Tibial nerve (tissue), 4 donors: ENCODE measurements at regions not wholly inside any gene's neighbourhood (a gene's known extent, or its start where the extent isn't known, plus 50 kb on each side); places are given as distances from the start of the nearest gene placed in this dataset.
"Not testable (repeated sequence)": the region's sequence is repeated elsewhere in the genome, so short reads cannot be mapped to it uniquely, and the experiment has no call there.

Experiments used
- DNase-seq, 2 donors: peaks; one replicate each; pipeline ENCODE4 v3.0.0-alpha.2; 2019; ENCODE audit warnings: low spot score in 2 of 2
- H3K27ac ChIP-seq, 4 donors: fragments of 200-600 bp; sonication (generic) in 3 of 4; one replicate each; pipeline ENCODE4 v1.5.1; 2017 to 2019; ENCODE audit warnings: mild to moderate bottlenecking in 1 of 4
- H3K27me3 ChIP-seq, 2 donors: fragments of 200-600 bp; sonication (generic) in 1 of 2; one replicate each; pipeline versions ENCODE4 v1.5.1 to v1.6.0; 2017 to 2019
- H3K36me3 ChIP-seq, 3 donors: fragments of 200-600 bp; sonication (generic); one replicate each; pipeline ENCODE4 v1.5.1; 2018 to 2019
- H3K4me1 ChIP-seq, 4 donors: fragments of 200-600 bp; sonication (generic) in 3 of 4; one replicate each; pipeline ENCODE4 v1.5.1; 2017 to 2019
- H3K4me3 ChIP-seq, 4 donors: fragments of 200-600 bp; sonication (generic) in 3 of 4; one replicate each; pipeline ENCODE4 v1.5.1; 2017 to 2019; ENCODE audit warnings: mild to moderate bottlenecking in 1 of 4, moderate library complexity in 1 of 4
- H3K9me3 ChIP-seq, 4 donors: fragments of 200-600 bp; sonication (generic) in 3 of 4; one replicate each; pipeline ENCODE4 v1.5.1; 2017 to 2019
- EP300 ChIP-seq, 2 donors: sonication (generic); formaldehyde crosslinking; IDR thresholded peaks; one replicate each; pipeline ENCODE4 v1.6.1; 2017; ENCODE audit warnings: antibody characterized with exemption in 2 of 2, mild to moderate bottlenecking in 1 of 2
- POLR2A ChIP-seq, 2 donors: fragments of 450-650 bp; IDR thresholded peaks; one replicate each; pipeline ENCODE4 v1.6.1; 2017; ENCODE audit warnings: antibody characterized with exemption in 2 of 2, mild to moderate bottlenecking in 2 of 2, moderate library complexity in 2 of 2
- WGBS, 2 donors: methylation state at CpG; one replicate each; pipeline ENCODE4 v1.1.5; 2018; 5-methylcytosine and 5-hydroxymethylcytosine counted together
- TF ChIP-seq, protein P1 (sequence below), 5 experiments: fragments of 200-600 bp in 3 of 5; fragments of 450-650 bp in 2 of 5; sonication (generic) in 3 of 5; IDR thresholded peaks; one replicate each; pipeline ENCODE4 v1.5.1; 2016 to 2019; ENCODE audit warnings: antibody characterized with exemption in 5 of 5, mild to moderate bottlenecking in 3 of 5, moderate library complexity in 2 of 5

DNA sequence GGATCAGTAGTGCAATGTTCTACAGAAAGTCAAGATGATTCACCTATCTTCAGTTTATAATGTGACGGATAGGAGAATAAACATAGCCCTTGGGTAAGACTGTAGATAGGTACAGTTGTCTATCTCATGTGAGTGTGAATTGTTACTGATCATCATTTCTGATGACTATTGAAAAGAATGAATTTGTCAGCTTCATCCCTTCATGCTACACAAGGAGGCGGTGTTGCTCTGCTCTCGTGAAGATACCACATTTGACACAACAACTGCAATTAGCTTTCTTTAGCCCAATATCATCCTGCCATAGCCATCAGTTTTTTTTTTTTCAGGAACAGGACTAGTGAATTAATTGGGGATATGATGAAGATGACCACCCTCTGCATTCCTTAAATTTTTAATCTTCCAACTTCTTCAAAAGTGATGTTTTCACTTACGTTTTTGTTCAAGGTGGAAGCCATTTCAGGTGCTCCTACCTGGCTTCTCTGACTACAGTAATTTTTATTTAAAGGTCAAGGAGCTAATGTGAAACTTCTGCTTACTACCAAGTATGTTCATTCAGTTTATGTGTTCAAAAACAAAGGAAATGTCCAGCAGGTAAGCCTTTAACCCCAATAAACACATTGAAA lies 152.9 kb upstream of the MOCS2 start:
- TF ChIP-seq, protein P1, sequence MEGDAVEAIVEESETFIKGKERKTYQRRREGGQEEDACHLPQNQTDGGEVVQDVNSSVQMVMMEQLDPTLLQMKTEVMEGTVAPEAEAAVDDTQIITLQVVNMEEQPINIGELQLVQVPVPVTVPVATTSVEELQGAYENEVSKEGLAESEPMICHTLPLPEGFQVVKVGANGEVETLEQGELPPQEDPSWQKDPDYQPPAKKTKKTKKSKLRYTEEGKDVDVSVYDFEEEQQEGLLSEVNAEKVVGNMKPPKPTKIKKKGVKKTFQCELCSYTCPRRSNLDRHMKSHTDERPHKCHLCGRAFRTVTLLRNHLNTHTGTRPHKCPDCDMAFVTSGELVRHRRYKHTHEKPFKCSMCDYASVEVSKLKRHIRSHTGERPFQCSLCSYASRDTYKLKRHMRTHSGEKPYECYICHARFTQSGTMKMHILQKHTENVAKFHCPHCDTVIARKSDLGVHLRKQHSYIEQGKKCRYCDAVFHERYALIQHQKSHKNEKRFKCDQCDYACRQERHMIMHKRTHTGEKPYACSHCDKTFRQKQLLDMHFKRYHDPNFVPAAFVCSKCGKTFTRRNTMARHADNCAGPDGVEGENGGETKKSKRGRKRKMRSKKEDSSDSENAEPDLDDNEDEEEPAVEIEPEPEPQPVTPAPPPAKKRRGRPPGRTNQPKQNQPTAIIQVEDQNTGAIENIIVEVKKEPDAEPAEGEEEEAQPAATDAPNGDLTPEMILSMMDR (IDR thresholded peaks at IDR 0.05), result peak in 3 of 5 experiments; percentile 10 to 47 (median 20)
- no peak for TF ChIP-seq POLR2A (IDR thresholded peaks at IDR 0.05)
- peak; percentile 15 to 38 for DNase-seq
- Histone ChIP-seq H3K27me3 (no peaks in the 10 kb centered on the region), H3K36me3 (no peaks in the 10 kb centered on the region), H3K9me3 (no peaks in the 10 kb centered on the region), H3K4me1 (no peaks in the 10 kb centered on the region), H3K27ac (no peak overlapping the region), H3K4me3 (no peak overlapping the region)
- 86% methylated on average over 4 of the region's 4 CpGs for WGBS, 2 donors

DNA sequence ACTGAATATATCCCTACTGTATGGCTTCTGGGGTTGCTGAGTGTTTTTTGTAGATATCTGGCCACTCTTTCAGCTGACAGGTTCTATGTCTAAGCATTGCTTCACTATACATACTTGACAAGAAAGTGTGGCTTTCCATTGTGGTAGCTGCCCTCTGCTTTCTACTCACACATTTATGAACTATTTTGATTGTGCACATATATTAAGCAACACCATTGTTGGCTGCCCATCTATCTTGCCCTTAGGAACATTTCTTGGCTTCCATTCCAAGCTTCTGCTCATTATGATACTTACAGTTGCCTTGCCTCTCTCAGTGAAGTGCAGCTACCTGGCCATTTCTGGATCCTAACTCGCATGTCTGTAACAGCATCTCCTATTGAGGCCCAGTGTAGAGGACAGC lies 153.6 kb upstream of the MOCS2 start:
- H3K9me3 ChIP-seq, result peaks cover 0 to 5% (median 0%) of the 10 kb centered on the region in 4 donors
- DNase-seq, result no peak
- H3K4me3 ChIP-seq, result no peak overlapping the region
- 93 to 96% methylated on average over 1 of the region's 1 CpG for WGBS, 2 donors
- no peaks in the 10 kb centered on the region for H3K36me3 ChIP-seq
- no peaks in the 10 kb centered on the region for H3K27me3 ChIP-seq
- H3K27ac ChIP-seq, result no peak overlapping the region
- no peaks in the 10 kb centered on the region for H3K4me1 ChIP-seq
- TF ChIP-seq EP300 (IDR thresholded peaks at IDR 0.05) (no peak), POLR2A (IDR thresholded peaks at IDR 0.05) (no peak)
- TF ChIP-seq, protein P1 (IDR thresholded peaks at IDR 0.05), result no peak

DNA sequence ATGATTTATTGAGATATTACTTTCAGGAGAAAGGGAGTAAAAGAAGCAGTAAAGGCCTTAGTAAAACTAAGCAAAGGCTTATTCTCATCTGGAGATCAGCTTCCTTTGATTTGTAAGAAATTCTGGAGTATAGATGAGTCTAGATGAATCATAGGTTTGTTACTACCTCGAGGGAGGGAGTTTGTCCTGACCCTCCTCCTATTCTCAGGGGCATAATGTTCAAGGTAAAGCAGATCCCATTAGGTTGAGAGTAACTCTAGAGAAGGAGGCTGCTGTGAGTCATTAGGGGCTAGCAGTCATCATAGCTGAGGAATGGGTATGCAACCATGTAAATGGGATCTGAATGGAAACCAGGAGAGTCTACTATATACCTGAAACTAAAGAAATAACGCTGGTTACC lies 155.5 kb upstream of the MOCS2 start:
- DNase-seq, result no peak
- 71 to 74% methylated on average over 2 of the region's 2 CpGs for WGBS, 2 donors
- H3K36me3 ChIP-seq, result no peaks in the 10 kb centered on the region
- no peaks in the 10 kb centered on the region for H3K4me1 ChIP-seq
- H3K27ac ChIP-seq, result no peak overlapping the region
- TF ChIP-seq POLR2A (IDR thresholded peaks at IDR 0.05) (no peak), EP300 (IDR thresholded peaks at IDR 0.05) (no peak)
- TF ChIP-seq, protein P1 (IDR thresholded peaks at IDR 0.05), result no peak
- no peak overlapping the region for H3K4me3 ChIP-seq
- no peaks in the 10 kb centered on the region for H3K27me3 ChIP-seq
- peaks cover 0 to 7% (median 0%) of the 10 kb centered on the region in 4 donors for H3K9me3 ChIP-seq

DNA sequence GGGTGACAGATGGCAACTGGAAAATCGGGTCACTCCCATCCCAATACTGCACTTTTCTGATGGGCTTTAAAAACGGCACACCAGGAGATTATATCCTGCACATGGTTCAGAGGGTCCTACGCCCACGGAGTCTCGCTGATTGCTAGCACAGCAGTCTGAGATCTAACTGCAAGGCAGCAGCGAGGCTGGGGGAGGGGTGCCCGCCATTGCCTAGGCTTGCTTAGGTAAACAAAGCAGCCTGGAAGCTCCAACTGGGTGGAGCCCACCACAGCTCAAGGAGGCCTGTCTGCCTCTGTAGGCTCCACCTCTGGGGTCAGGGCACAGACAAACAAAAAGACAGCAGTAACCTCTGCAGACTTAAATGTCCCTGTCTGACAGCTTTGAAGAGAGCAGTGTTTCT lies 158.7 kb upstream of the MOCS2 start:
- H3K36me3 ChIP-seq, H3K27ac ChIP-seq, H3K4me1 ChIP-seq, H3K9me3 ChIP-seq, H3K4me3 ChIP-seq, H3K27me3 ChIP-seq, DNase-seq: not testable (repeated sequence)
- WGBS, 2 donors, result 86 to 90% methylated on average over 7 of the region's 7 CpGs

DNA sequence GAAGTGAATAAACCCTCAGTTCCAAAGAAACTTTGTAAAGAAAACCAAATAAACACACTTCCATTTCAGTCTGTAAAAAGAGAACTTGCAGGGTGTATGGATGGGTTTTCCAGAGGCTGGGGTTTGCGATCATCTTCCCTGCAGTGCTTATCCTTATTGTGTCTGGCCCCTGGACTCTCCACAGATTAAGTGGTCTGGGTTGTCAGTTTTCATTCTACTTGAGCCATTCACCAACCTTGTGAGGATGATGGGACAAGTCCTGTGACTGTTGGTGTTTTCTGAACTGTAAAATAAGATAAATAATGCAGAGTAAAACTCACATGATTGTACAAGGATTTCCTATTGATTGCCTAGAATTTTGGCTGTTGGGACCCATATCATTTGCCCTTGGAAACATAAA lies 166.1 kb upstream of the MOCS2 start:
- H3K27me3 ChIP-seq, result no peaks in the 10 kb centered on the region
- 85 to 97% methylated on average over 1 of the region's 1 CpG for WGBS, 2 donors
- H3K27ac ChIP-seq, result no peak overlapping the region
- TF ChIP-seq EP300 (IDR thresholded peaks at IDR 0.05), result no peak
- no peak for TF ChIP-seq POLR2A (IDR thresholded peaks at IDR 0.05)
- TF ChIP-seq, protein P1 (IDR thresholded peaks at IDR 0.05), result no peak
- no peaks in the 10 kb centered on the region for H3K4me1 ChIP-seq
- H3K4me3 ChIP-seq, result no peak overlapping the region
- no peaks in the 10 kb centered on the region for H3K9me3 ChIP-seq
- DNase-seq, result no peak
- H3K36me3 ChIP-seq, result no peaks in the 10 kb centered on the region

DNA sequence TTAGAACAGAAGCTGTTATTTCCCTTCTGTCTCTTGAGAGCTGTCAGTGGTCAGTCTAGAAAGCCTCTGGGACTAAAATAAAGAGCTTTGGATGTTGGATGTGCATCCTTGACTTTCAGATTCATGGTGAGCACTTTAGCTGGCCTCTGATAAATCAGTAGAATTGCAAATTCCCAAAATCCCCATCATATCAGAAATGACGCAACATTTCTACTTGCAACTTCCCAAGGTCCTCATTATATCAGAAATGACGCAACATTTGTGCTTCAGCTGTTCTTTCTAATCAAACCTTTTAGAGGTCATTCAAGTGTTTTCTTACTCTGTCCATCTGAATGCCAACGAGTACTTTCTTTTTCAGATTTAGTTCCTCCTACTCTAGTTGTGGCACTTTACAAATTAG lies 167.3 kb upstream of the MOCS2 start:
- H3K9me3 ChIP-seq, result no peaks in the 10 kb centered on the region
- H3K4me3 ChIP-seq, result no peak overlapping the region
- no peak for DNase-seq
- peak in 1 of 2 donors; percentile 77 for TF ChIP-seq EP300 (IDR thresholded peaks at IDR 0.05)
- TF ChIP-seq, protein P1 (IDR thresholded peaks at IDR 0.05), result no peak
- H3K27ac ChIP-seq, result no peak overlapping the region
- 53 to 68% methylated on average over 3 of the region's 3 CpGs for WGBS, 2 donors
- H3K4me1 ChIP-seq, result no peaks in the 10 kb centered on the region
- H3K27me3 ChIP-seq, result no peaks in the 10 kb centered on the region
- no peaks in the 10 kb centered on the region for H3K36me3 ChIP-seq
